ENCODE measurements at regions not wholly inside any gene's neighbourhood (a gene's known extent, or its start where the extent isn't known, plus 50 kb on each side); places are given as distances from the start of the nearest gene placed in this dataset.

GRCh38 chr15:97401195-97401594, 559.3 kb upstream of the ARRDC4 start:
- H3K4me3 ChIP-seq, result no peak overlapping the region
- WGBS (ENCODE audit: insufficient coverage, low coverage, missing lambda C conversion rate), result 2% methylated on average over 4 of the region's 4 CpGs
- no peak overlapping the region for H2AFZ ChIP-seq (ENCODE audit: low read depth, low read length)
- H3K4me1 ChIP-seq (replicated peaks in 1 of 2; ENCODE audit: control insufficient read depth in 2 of 2, insufficient read depth in 2 of 2, low read length in 2 of 2), result no peaks in the 10 kb centered on the region
- DNase-seq (ENCODE audit: extremely low read depth in 1 of 4, low spot score in 3 of 4), result no peak
- H3K79me2 ChIP-seq (ENCODE audit: control insufficient read depth, insufficient read depth, low read length), result no peaks in the 10 kb centered on the region
- H3K9me3 ChIP-seq (replicated peaks; ENCODE audit: control insufficient read depth, insufficient read depth, low read depth, low read length), result no peaks in the 10 kb centered on the region
- intact Hi-C loops (cut with micrococcal nuclease) (no loop called here), in situ Hi-C loops (cut with MboI) (no loop called here)
- ChIA-PET CTCF (ENCODE audit: low intra/inter-chr PET ratio) (no interaction called here), POLR2A (no interaction called here)
- H3K27ac ChIP-seq (ENCODE audit: extremely low read depth, low read depth, low read length), result no peak overlapping the region
- H3K36me3 ChIP-seq (ENCODE audit: control insufficient read depth, insufficient read depth, low read length), result no peaks in the 10 kb centered on the region
- TF ChIP-seq NUFIP1 (IDR thresholded peaks at IDR 0.05; ENCODE audit: partially characterized antibody) (no peak), JUN (IDR thresholded peaks at IDR 0.05; ENCODE audit: borderline replicate concordance, low read depth, low read length) (no peak), JUN (CRISPR knock-in tag; IDR thresholded peaks at IDR 0.05; ENCODE audit: borderline replicate concordance) (no peak), THRAP3 (IDR thresholded peaks at IDR 0.05; ENCODE audit: borderline replicate concordance) (no peak), RBM15 (IDR thresholded peaks at IDR 0.05; ENCODE audit: insufficient read depth, low read length) (no peak), ZBTB12 (CRISPR knock-in tag; IDR thresholded peaks at IDR 0.05) (no peak), BRF1 (IDR thresholded peaks at IDR 0.05; ENCODE audit: borderline replicate concordance, extremely low read depth, insufficient read length) (no peak), DEAF1 (CRISPR knock-in tag; IDR thresholded peaks at IDR 0.05) (no peak), U2AF2 (optimal IDR thresholded peaks at IDR 0.05; ENCODE audit: low read depth, low read length) (no peak), ZNF830 (CRISPR knock-in tag; IDR thresholded peaks at IDR 0.05) (no peak), GATA2 (CRISPR knock-in tag; IDR thresholded peaks at IDR 0.05) (no peak)
- FAIRE-seq, result no peak
- BruUV-seq (replicated peaks), result no TSS peak
- H3K4me2 ChIP-seq (ENCODE audit: insufficient read depth, low read length), result no peak overlapping the region
- H3K9me1 ChIP-seq (ENCODE audit: control insufficient read depth, insufficient read depth, low read length), result no peaks in the 10 kb centered on the region
- no peaks in the 10 kb centered on the region for H4K20me1 ChIP-seq (replicated peaks; ENCODE audit: control insufficient read depth, insufficient read depth, low read length)
- no peak for ATAC-seq
- no peaks in the 10 kb centered on the region for H3K27me3 ChIP-seq (ENCODE audit: control insufficient read depth in 2 of 2, insufficient read depth in 2 of 2, low read length in 2 of 2)
- H3K9ac ChIP-seq (ENCODE audit: insufficient read depth in 1 of 2, low read depth in 2 of 2, low read length in 2 of 2), result no peak overlapping the region

Measured in K562 (cell line).